EH (cell line): ENCODE measurements at regions not wholly inside any gene's neighbourhood (a gene's known extent, or its start where the extent isn't known, plus 50 kb on each side); places are given as distances from the start of the nearest gene placed in this dataset.
A peak's percentile ranks its signal among the peaks of the same experiment; 100 is the strongest.

Experiments
- DNase-seq: peaks from one replicate; pipeline ENCODE4 v3.0.0-alpha.2; 2015; ENCODE audit warnings: low read depth

GRCh38 chr18:46378126-46378863 is 274.1 kb downstream of the HAUS1 start:
- DNase-seq = no peak

- no peak for DNase-seq
Measured at GRCh38 chr18:46378864-46379207, 274.7 kb downstream of the HAUS1 start.

DNA sequence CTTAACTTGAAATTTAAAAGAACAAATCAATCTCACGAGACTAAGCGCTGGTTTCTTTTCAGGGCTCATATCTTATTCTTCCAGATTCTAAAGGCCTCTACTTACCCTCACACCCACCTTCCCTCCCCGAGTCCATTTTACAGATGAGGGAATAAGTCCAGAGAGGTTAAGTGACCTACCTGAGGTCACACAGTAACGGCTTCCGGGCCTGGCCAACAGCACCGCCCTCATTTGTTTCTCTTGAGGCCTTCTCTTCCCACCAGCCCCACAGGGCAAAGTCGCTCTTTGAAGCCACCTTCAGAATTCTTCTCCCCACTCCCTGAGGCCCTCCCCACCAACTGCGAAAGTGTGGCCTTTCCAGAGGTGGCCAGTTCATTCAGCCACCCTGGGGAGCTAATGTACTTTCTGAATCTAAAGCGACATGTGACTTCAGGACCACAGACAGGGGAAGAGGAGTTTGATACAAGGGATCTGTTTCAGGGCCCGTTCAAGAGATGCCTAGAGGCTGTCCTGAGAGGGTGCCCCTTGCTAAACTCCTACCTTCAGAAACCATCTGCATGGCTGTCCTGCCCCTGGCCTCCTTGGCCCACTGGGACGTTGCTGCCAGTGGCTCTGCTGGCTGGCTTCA is 275.3 kb downstream of the HAUS1 start:
- DNase-seq = no peak

DNA sequence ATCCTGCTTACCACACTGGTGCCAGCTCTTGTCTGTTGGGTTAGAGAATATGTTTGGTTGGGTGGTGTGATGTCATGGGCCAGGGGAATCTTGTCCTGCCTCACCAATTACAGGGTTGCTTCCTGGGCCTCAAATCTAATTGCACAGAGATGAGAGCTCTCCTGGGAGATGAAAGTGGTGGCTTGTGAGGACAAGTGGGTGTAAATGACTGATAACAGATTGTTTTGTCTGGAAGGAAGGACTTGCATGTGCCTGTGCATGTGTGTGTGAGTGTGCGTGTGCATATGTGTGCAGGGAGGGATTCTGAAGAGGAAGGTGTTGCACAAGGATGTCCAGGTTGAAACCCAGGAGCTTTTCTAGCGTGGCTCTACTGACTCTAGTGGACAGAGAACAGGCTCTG is 271.9 kb downstream of the LOXHD1 start:
- DNase-seq = no peak

DNA sequence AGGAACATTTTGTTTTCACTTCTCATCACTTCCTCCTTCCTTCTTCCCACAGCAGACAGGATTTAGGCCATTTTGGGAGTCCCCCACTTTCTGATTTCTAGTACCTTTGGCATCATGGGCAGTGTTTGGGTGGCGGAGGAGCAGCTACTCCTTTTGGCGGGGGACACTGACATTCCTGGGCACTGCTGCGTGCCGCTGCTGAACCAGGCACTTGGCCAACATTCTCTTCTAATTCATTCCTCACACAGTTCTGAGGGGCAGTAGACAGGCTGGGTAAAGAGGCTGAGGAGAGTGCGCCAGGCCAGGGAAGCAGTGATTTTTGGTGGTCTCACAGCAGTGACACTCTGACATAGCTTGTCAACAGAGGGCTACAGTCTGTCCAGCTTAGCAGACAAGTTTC is 270.2 kb downstream of the LOXHD1 start:
- peak; percentile 35 for DNase-seq

DNA sequence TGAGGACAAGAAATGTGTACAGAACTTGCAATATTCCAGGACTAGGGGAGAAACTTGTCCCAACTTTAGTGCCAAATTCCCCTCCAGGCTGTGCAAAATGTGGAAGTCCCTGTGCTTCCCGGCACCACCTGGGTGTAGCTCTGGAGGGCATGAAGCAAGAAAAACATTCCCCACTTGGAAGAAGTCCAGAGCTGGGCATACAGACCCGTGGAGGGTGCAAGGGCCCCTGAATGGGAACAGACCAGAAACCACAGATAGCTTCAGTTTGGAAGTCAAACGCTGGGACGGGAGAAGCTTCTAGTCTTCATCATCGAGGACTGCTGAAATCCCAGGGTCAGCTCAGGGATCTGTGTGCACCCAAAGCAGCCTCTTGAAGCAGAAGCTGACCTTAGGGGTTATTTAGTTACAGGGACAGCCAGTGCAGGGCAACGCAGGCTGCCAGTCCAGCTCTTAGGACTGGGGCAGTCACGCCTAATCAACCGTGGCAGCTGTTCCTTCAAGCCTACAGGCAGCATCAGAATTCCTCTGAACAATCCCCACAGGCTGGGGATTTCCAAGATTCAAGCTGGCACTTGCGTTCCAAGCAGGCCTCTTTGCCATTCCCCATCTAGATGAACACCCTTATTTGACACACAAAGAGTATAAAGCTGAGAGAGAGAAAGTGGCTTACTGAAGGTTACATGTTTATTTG is 269.4 kb downstream of the LOXHD1 start:
- peak; percentile 3 for DNase-seq

DNA sequence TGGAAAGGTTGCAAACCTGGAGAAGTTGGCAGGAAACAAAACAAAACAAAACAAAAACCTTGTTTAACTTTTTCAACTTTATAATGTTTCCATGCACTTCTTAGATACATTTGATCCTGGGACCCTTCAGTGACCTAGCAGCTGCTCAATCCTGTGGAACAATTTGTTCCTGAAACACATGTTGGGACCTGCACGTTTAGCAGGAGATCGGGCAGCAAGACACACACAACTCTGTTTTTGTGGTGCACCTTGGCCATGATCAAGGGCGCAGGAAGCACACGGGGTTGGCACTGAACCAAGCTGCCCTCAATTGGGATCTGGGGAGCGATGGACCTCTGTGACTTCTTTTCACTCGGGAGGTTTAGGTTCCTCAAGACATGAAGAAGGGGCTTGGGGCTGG is 268.7 kb downstream of the LOXHD1 start:
- no peak for DNase-seq

DNA sequence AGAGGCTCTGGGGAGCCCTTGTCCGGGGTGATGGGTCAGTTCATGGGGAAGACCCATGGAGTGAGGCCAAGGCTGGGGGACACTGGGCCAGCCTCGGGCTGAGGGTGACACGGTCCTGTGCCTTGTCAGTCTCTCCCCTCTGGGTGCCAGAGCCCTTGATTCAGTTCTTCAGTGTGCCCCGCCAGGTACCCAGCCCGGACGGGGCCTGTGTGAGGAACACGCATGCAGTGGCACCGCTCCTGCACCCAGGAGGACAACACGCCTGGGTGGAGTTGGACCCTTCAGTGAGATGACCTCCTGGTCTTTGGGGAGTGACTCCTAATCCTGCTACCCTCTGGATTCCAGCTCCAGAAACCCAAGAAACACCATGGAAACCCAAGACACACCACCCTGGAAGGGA is 264.4 kb downstream of the LOXHD1 start:
- no peak for DNase-seq

GRCh38 chr18:46393230-46393629 is 263.8 kb downstream of the LOXHD1 start:
- DNase-seq = no peak

GRCh38 chr18:46393961-46394360 is 263.1 kb downstream of the LOXHD1 start:
- DNase-seq = no peak

GRCh38 chr18:46395795-46396194 is 261.2 kb downstream of the LOXHD1 start:
- DNase-seq = no peak

GRCh38 chr18:46397174-46397573 is 259.8 kb downstream of the LOXHD1 start:
- DNase-seq = no peak

DNA sequence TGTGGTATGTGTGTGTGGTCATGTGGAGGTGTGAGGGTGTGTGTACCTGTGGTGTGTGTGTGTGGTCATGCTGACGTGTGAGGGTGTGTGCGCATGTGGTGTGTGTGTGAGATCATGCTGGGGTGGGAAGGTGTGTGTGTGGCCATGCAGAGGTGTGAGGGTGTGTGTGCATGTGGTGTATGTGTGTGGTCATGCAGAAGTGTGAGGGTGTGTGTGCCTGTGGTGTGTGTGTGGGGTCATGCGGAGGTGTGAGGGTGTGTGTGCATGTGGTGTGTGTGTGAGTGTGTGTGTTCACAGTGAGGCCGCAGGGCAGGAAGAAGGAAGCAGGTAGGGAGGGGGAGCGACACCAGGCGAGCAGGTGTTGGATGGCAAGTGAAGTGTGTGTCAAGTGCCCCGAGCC is 259.0 kb downstream of the LOXHD1 start:
- no peak for DNase-seq

DNA sequence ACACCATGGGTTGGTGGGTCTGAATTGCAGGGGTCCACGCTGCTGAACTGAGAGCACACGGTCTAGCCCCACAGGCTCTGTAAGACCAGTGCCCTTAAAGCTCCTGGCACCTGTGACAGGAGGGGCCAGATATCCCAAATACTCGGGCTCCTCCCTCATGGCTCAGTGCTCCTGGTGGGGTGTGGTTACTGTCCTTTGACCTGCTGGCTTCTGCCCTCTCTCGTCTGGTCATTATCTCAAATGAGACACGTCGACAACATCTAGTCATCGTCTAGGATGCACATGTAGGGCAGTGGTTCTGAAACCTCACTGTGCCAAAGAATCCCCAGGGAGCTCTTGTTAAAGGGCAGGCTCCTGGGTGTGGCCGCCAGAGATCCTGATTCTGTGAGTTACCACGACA is 258.4 kb downstream of the LOXHD1 start:
- DNase-seq = no peak

DNA sequence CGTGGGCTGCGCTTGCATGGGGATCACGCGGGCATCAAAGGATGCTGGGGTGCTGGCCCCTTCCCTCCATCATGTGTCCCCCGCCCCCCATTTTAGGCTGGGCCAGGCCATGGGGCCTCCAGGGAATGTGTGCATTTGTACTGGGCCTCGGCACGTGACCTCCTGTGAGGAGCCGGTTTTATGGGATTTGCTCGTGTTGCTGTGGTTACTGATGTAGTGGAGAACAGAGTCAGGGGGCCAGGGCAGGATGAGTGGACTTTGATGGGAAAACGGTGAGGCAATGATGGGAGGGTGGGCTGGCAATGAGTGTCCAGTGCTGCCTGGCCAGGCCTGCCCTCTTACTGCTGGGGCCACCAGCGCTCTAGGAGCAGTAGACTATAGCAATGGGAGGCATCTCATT is 257.7 kb downstream of the LOXHD1 start:
- DNase-seq = no peak

- DNase-seq = no peak
Measured at GRCh38 chr18:46400449-46400848, 256.6 kb downstream of the LOXHD1 start.

- no peak for DNase-seq
Measured at GRCh38 chr18:46401486-46402070, 255.4 kb downstream of the LOXHD1 start.

GRCh38 chr18:46402396-46402795 is 254.6 kb downstream of the LOXHD1 start:
- peak; percentile 51 for DNase-seq

DNA sequence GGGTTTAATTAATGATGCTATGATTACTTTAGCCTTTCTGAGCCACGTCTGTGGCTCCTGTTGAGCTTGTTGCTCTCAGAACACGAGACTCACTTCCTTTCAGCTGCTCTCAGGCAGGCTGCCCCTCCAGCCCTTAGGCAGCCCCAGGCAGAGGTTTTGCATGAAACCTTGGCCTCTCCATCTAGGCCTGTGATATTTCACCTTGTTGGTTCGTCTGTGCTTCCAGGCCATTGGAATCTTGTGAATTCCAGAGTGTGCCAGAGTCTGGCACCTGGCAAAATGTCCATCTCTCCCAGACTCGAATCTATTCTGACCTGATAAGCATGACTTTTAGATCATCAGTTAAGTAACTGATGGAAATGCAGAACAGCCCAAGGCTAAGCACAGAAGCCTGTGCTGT is 254.1 kb downstream of the LOXHD1 start:
- DNase-seq = no peak

- DNase-seq = no peak
Measured at GRCh38 chr18:46405832-46406538, 251.0 kb downstream of the LOXHD1 start.

DNA sequence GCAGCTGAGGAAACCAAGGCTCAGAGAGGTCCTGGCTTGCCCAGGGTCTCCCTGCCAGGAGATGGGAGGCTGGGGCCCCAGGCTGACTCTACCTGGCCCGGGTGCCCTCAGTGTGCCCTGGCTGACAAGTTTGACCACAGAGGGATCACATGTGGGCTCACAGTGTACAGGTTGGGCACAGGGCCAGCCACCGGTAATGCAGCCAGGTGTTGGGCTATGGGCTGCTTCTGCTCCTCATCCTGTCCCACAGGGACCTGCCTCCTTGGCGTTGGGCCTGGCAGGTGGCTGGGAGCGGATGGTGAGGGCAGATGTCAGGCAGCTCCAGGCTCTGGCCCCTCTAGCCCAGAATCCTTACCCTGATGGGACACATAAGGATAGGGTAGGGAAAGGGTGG is 250.5 kb downstream of the LOXHD1 start:
- no peak for DNase-seq

GRCh38 chr18:46407486-46408166 is 249.4 kb downstream of the LOXHD1 start:
- peak; percentile 15 for DNase-seq
